ENCODE measurements at regions not wholly inside any gene's neighbourhood (a gene's known extent, or its start where the extent isn't known, plus 50 kb on each side); places are given as distances from the start of the nearest gene placed in this dataset.

- TF ChIP-seq CTCF (IDR thresholded peaks at IDR 0.05; ENCODE audit: borderline replicate concordance, extremely low read depth, low read length, poor library complexity, severe bottlenecking) (no peak), EZH2 (IDR thresholded peaks at IDR 0.05; ENCODE audit: borderline replicate concordance, low read depth, low read length, severe bottlenecking) (no peak)
These were observed 153.4 kb upstream of the NPY start for GRCh38 chr7:24130631-24131030.

All from DND-41 (cell line).